Kidney epithelial cell (primary cell): ENCODE measurements at regions not wholly inside any gene's neighbourhood (a gene's known extent, or its start where the extent isn't known, plus 50 kb on each side); places are given as distances from the start of the nearest gene placed in this dataset.
"Not testable (repeated sequence)": the region's sequence is repeated elsewhere in the genome, so short reads cannot be mapped to it uniquely, and the experiment has no call there.

Experiments
- DNase-seq: peaks from one replicate; pipeline ENCODE4 v3.0.0-alpha.2; 2010; ENCODE audit warnings: low read depth
- H3K27me3 ChIP-seq: 2 replicates; pipeline ENCODE4 v1.6.0; 2011; ENCODE audit warnings: low read length; ENCODE audit not compliant: control insufficient read depth, insufficient read depth
- H3K36me3 ChIP-seq: 2 replicates; pipeline ENCODE4 v1.5.1; 2011; ENCODE audit warnings: low read length; ENCODE audit not compliant: control insufficient read depth, insufficient read depth
- H3K4me3 ChIP-seq: 2 replicates; pipeline ENCODE4 v1.5.1; 2011; ENCODE audit warnings: low read depth, mild to moderate bottlenecking, control low read depth, low read length
- CTCF ChIP-seq: IDR thresholded peaks from 2 replicates; pipeline ENCODE4 v1.5.1; 2011; ENCODE audit warnings: mild to moderate bottlenecking, moderate library complexity, low read length, control low read depth, inconsistent platforms; ENCODE audit not compliant: insufficient read depth, poor library complexity, severe bottlenecking

DNA sequence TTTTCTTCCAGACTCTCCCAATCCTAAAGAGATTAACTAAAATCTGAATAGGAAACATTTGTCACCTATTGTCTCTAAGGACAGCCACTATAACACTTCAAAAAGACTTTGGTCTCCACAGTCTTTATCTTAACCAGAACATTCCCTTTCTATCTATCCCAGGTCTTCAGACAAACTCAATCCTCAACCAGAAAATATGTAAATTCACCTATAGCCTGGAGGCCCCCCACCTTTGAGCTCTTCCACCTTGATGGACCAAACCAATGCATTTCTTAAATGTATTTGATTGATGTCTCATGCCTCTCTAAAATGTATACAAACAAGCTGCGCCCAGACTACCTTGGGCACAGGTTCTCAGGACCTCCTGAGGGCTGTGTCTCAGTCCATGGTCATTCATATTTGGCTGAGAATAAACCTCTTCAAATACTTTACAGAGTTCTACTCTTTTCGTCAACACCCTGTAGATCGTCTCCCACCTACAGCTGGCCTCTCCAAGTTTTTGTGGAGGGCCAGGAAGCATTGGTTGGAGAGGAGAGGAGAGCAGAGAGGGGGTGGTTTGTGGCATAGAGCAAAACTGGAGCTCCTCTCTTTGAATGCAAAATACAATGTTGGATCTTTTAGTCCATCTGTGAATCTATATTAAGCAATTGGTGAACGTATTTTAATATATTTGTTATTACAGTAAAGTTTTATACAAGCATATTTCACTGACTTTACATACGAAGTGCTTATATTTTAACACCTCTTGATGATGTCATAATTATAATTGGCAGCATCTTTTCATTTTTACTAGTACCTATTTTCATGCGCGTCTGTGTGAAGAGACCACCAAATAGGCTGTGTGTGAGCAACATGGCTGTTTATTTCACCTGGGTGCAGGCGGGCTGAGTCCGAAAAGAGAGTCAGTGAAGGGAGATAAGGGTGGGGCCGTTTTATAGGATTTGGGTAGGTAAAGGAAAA, 230.7 kb upstream of the DUSP10 start:
- no peak for TF ChIP-seq CTCF
- Histone ChIP-seq H3K27me3 (no peaks in the 10 kb centered on the region), H3K4me3 (no peak overlapping the region), H3K36me3 (no peaks in the 10 kb centered on the region)
- no peak for DNase-seq

DNA sequence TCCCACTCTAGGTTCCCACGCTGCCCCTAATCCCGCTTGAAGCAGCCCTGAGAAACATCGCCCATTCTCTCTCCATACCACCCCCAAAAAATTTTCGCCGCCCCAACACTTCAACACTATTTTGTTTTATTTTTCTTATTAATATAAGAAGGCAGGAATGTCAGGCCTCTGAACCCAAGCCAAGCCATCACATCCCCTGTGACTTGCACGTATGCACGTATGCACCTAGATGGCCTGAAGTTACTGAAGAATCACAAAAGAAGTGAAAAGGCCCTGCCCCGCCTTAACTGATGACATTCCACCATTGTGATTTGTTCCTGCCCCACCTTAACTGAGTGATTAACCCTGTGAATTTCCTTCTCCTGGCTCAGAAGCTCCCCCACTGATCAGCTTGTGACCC, 229.1 kb upstream of the DUSP10 start:
- H3K4me3 ChIP-seq, H3K27me3 ChIP-seq, H3K36me3 ChIP-seq, DNase-seq: not testable (repeated sequence)

DNA sequence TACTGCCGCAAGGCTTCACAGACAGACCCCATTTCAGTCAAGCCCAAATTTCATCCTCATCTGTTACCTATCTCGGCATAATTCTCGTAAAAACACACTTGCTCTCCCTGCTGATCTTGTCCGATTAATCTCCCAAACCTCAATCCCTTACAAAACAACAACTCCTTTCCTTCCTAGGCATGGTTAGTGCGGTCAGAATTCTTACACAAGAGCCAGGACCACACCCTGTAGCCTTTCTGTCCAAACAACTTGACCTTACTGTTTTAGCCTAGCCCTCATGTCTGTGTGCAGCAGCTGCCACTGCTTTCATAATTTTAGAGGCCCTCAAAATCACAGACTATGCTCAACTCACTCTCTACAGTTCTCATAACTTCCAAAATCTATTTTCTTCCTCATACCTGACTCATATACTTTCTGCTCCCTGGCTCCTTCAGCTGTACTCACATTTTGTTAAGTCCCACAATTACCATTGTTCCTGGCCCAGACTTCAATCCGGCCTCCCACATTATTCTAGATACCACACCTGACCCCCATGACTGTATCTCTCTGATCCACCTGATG, 227.5 kb upstream of the DUSP10 start:
- H3K4me3 ChIP-seq, H3K27me3 ChIP-seq: not testable (repeated sequence)

GRCh38 chr1:221967538-221967937, 225.6 kb upstream of the DUSP10 start:
- H3K27me3 ChIP-seq, DNase-seq, H3K36me3 ChIP-seq, H3K4me3 ChIP-seq: not testable (repeated sequence)

More for the DNA sequence above, 227.5 kb upstream of the DUSP10 start:
- DNase-seq, H3K36me3 ChIP-seq: not testable (repeated sequence)

DNA sequence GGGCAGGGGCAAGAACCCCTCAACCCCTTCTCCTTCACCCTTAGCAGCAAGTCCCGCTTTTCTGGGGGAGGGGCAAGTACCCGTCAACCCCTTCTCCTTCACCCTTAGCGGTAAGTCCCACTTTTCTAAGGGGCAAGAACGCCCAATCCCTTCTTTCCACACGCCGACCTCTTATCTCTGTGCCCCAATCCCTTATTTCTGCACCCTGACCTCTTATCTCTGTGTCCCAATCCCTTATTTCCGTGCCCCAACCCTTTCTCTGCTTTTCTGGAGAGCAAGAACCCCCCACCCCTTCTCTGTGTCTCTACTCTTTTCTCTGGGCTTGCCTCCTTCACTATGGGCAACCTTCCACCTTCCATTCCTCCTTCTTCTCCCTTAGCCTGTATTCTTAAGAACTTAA, 225.0 kb upstream of the DUSP10 start:
- not testable (repeated sequence) for H3K4me3 ChIP-seq, H3K27me3 ChIP-seq, H3K36me3 ChIP-seq, DNase-seq

GRCh38 chr1:221965891-221966290, 224.0 kb upstream of the DUSP10 start:
- not testable (repeated sequence) for H3K27me3 ChIP-seq, H3K4me3 ChIP-seq, H3K36me3 ChIP-seq, DNase-seq

DNA sequence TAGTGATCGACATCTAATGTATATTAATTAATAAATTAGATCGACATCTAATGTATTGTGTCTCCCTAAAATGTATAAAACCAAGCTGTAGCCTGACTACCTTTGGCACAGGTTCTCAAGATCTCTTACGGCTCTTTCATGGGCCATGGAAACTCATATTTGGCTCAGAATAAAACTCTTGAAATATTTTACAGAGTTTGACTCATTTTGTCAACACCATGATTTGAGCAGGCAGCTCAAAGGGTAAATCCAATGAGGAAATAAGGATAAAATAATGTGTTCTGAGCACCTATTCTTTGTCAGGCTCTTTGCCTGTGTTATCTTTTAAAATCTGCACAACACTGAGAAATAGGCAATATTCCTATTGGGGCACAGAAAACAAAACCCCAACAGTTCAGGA, 223.4 kb upstream of the DUSP10 start:
- no peak for DNase-seq
- no peak overlapping the region for H3K4me3 ChIP-seq
- no peaks in the 10 kb centered on the region for H3K36me3 ChIP-seq
- no peaks in the 10 kb centered on the region for H3K27me3 ChIP-seq
- no peak for TF ChIP-seq CTCF

DNA sequence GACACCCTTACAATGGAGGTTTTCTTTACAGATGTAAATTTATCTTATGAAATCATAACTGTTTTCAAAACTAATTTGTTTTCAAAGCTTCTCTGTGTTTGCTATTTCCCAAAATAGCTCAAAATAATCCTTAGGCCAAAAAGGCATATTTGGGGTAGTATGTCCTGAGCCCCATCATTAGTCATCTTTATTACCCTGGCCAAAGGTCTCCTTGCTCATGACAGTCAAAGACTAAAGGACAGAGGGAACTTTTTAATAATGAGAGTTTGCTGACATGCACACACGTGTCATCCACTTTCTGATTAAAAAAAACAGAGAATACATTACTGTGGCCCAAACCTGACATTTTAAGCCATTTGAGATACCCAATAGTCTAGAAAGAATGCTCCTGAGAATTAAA, 221.9 kb upstream of the DUSP10 start:
- Histone ChIP-seq H3K4me3 (no peak overlapping the region), H3K36me3 (no peaks in the 10 kb centered on the region), H3K27me3 (no peaks in the 10 kb centered on the region)
- no peak for TF ChIP-seq CTCF
- DNase-seq: no peak
